ENCODE measurements at regions not wholly inside any gene's neighbourhood (a gene's known extent, or its start where the extent isn't known, plus 50 kb on each side); places are given as distances from the start of the nearest gene placed in this dataset.

- no peak for TF ChIP-seq RAD21 (IDR thresholded peaks at IDR 0.05; ENCODE audit: low read depth)
- TF ChIP-seq ZBTB7A (IDR thresholded peaks at IDR 0.05; ENCODE audit: low read depth), result no peak
- no peak for TF ChIP-seq CEBPB (IDR thresholded peaks at IDR 0.05)
- no peak for TF ChIP-seq CREB1 (IDR thresholded peaks at IDR 0.05; ENCODE audit: low read depth)
- TF ChIP-seq TAF1 (IDR thresholded peaks at IDR 0.05; ENCODE audit: low read depth), result no peak
- TF ChIP-seq NFIC (IDR thresholded peaks at IDR 0.05), result no peak
- TF ChIP-seq TEAD4 (IDR thresholded peaks at IDR 0.05), result no peak
- no peak for TF ChIP-seq TCF12 (IDR thresholded peaks at IDR 0.05; ENCODE audit: low read depth)
- TF ChIP-seq EGR1 (IDR thresholded peaks at IDR 0.05), result no peak
- no peak for TF ChIP-seq USF1 (IDR thresholded peaks at IDR 0.05)
- TF ChIP-seq MAX (IDR thresholded peaks at IDR 0.05), result no peak
- no peak for TF ChIP-seq REST (IDR thresholded peaks at IDR 0.05; ENCODE audit: low read depth)
- TF ChIP-seq EP300 (IDR thresholded peaks at IDR 0.05; ENCODE audit: borderline replicate concordance), result no peak
Measured at GRCh38 chr1:234780112-234780511, 170.1 kb upstream of the IRF2BP2 start.

GRCh38 chr1:234779160-234779538 is 169.2 kb upstream of the IRF2BP2 start:
- TF ChIP-seq REST (IDR thresholded peaks at IDR 0.05; ENCODE audit: low read depth), result no peak
- TF ChIP-seq TCF12 (IDR thresholded peaks at IDR 0.05; ENCODE audit: low read depth), result no peak
- no peak for TF ChIP-seq TEAD4 (IDR thresholded peaks at IDR 0.05)
- no peak for TF ChIP-seq ZBTB7A (IDR thresholded peaks at IDR 0.05; ENCODE audit: low read depth)
- TF ChIP-seq EGR1 (IDR thresholded peaks at IDR 0.05), result no peak
- no peak for TF ChIP-seq EP300 (IDR thresholded peaks at IDR 0.05; ENCODE audit: borderline replicate concordance)
- no peak for TF ChIP-seq YY1 (IDR thresholded peaks at IDR 0.05; ENCODE audit: low read depth)
- no peak for TF ChIP-seq USF1 (IDR thresholded peaks at IDR 0.05)
- TF ChIP-seq NFIC (IDR thresholded peaks at IDR 0.05), result no peak
- TF ChIP-seq FOXM1 (IDR thresholded peaks at IDR 0.05; ENCODE audit: borderline replicate concordance, low read depth), result no peak
- no peak for TF ChIP-seq RAD21 (IDR thresholded peaks at IDR 0.05; ENCODE audit: low read depth)
- TF ChIP-seq TAF1 (IDR thresholded peaks at IDR 0.05; ENCODE audit: low read depth), result no peak
- TF ChIP-seq MAX (IDR thresholded peaks at IDR 0.05), result no peak
- no peak for TF ChIP-seq CREB1 (IDR thresholded peaks at IDR 0.05; ENCODE audit: low read depth)

GRCh38 chr1:234778221-234779159 is 168.5 kb upstream of the IRF2BP2 start:
- TF ChIP-seq MAX (IDR thresholded peaks at IDR 0.05), result no peak
- no peak for TF ChIP-seq FOXM1 (IDR thresholded peaks at IDR 0.05; ENCODE audit: borderline replicate concordance, low read depth)
- TF ChIP-seq CREB1 (IDR thresholded peaks at IDR 0.05; ENCODE audit: low read depth), result no peak
- TF ChIP-seq NFIC (IDR thresholded peaks at IDR 0.05), result no peak
- no peak for TF ChIP-seq EGR1 (IDR thresholded peaks at IDR 0.05)
- TF ChIP-seq RAD21 (IDR thresholded peaks at IDR 0.05; ENCODE audit: low read depth), result no peak
- no peak for TF ChIP-seq TEAD4 (IDR thresholded peaks at IDR 0.05)
- no peak for TF ChIP-seq TAF1 (IDR thresholded peaks at IDR 0.05; ENCODE audit: low read depth)

GRCh38 chr1:234777856-234778220 is 167.9 kb upstream of the IRF2BP2 start:
- TF ChIP-seq NFIC (IDR thresholded peaks at IDR 0.05), result no peak
- no peak for TF ChIP-seq YY1 (IDR thresholded peaks at IDR 0.05; ENCODE audit: low read depth)
- TF ChIP-seq MAX (IDR thresholded peaks at IDR 0.05), result no peak
- TF ChIP-seq FOXM1 (IDR thresholded peaks at IDR 0.05; ENCODE audit: borderline replicate concordance, low read depth), result no peak
- no peak for TF ChIP-seq USF1 (IDR thresholded peaks at IDR 0.05)
- no peak for TF ChIP-seq EGR1 (IDR thresholded peaks at IDR 0.05)
- TF ChIP-seq TCF12 (IDR thresholded peaks at IDR 0.05; ENCODE audit: low read depth), result no peak
- TF ChIP-seq REST (IDR thresholded peaks at IDR 0.05; ENCODE audit: low read depth), result no peak
- no peak for TF ChIP-seq ZBTB7A (IDR thresholded peaks at IDR 0.05; ENCODE audit: low read depth)
- no peak for TF ChIP-seq RAD21 (IDR thresholded peaks at IDR 0.05; ENCODE audit: low read depth)
- no peak for TF ChIP-seq CREB1 (IDR thresholded peaks at IDR 0.05; ENCODE audit: low read depth)
- TF ChIP-seq CEBPB (IDR thresholded peaks at IDR 0.05), result no peak
- no peak for TF ChIP-seq TEAD4 (IDR thresholded peaks at IDR 0.05)
- no peak for TF ChIP-seq TAF1 (IDR thresholded peaks at IDR 0.05; ENCODE audit: low read depth)
- TF ChIP-seq EP300 (IDR thresholded peaks at IDR 0.05; ENCODE audit: borderline replicate concordance), result no peak
